Motor neuron (in vitro differentiated cells): ENCODE measurements at regions not wholly inside any gene's neighbourhood (a gene's known extent, or its start where the extent isn't known, plus 50 kb on each side); places are given as distances from the start of the nearest gene placed in this dataset.
A peak's percentile ranks its signal among the peaks of the same experiment; 100 is the strongest.

Experiments used
- ATAC-seq, 8 experiments: fragments of 200-7000 bp; cut with Tn5 transposase; replicated peaks in 6 of 8; 2 replicates each; pipeline ENCODE4 v1.8.0; 2021; ENCODE audit warnings: mild to moderate bottlenecking in 8 of 8, moderate library complexity in 8 of 8
- H3K27ac ChIP-seq, 2 donors: fragments of 250-450 bp; sonication (Bioruptor Pico); 2 replicates each; pipeline ENCODE4 v1.9.0; 2021; ENCODE audit warnings: antibody characterized with exemption in 2 of 2, mild to moderate bottlenecking in 2 of 2, moderate library complexity in 1 of 2
- H3K4me1 ChIP-seq, 2 donors: fragments of 250-450 bp; sonication (Bioruptor Pico); replicated peaks in 1 of 2; 2 replicates each; pipeline ENCODE4 v1.6.1; 2021; ENCODE audit warnings: antibody characterized with exemption in 2 of 2, mild to moderate bottlenecking in 2 of 2, moderate library complexity in 1 of 2
- H3K4me3 ChIP-seq, 5 donors: fragments of 250-450 bp; sonication (Bioruptor Pico); 2 replicates each; pipeline ENCODE4 v1.9.0; 2021; ENCODE audit warnings: antibody characterized with exemption in 5 of 5, mild to moderate bottlenecking in 5 of 5, moderate library complexity in 4 of 5
- WGBS, 10 experiments: fragments of 450-650 bp; shearing (Covaris generic); methylation state at CpG; one replicate each; pipeline ENCODE4 v1.0.0; 2022; 5-methylcytosine and 5-hydroxymethylcytosine counted together
- in situ Hi-C, 9 experiments: fragments of 400-800 bp; cut with MboI; loops; one replicate each; pipeline ENCODE4 v1.15.0; 2021; ENCODE audit warnings: low sequenced_read_pairs in 9 of 9, low pct_unique_long_range_greater_than_20kb in 2 of 9; ENCODE audit not compliant: unreplicated experiment in 9 of 9

- ATAC-seq, result peak in 1 of 8 experiments; percentile 44
- peaks cover 17 to 22% of the 10 kb centered on the region in 2 donors for H3K4me1 ChIP-seq
- H3K4me3 ChIP-seq, result no peak overlapping the region
- WGBS, 10 experiments, result 32 to 100% (median 75%) methylated on average over 1 to 5 of the region's 8 CpGs; no CpG with 5 or more reads in 3 of the 10 experiments
- in situ Hi-C loops, result no loop called here
- no peak overlapping the region for H3K27ac ChIP-seq
These were observed 61.6 kb upstream of the SPRY4 start for GRCh38 chr5:142386137-142387023.

GRCh38 chr5:142385194-142385593 lies 60.4 kb upstream of the SPRY4 start:
- WGBS, 10 experiments, result 27 to 100% (median 85%) methylated on average over 1 to 4 of the region's 5 CpGs; no CpG with 5 or more reads in 4 of the 10 experiments
- Histone ChIP-seq H3K4me1 (peaks cover 9 to 14% of the 10 kb centered on the region in 2 donors), H3K27ac (no peak overlapping the region), H3K4me3 (no peak overlapping the region)
- in situ Hi-C loops, result no loop called here
- ATAC-seq, result no peak

GRCh38 chr5:142384014-142384413 lies 59.2 kb upstream of the SPRY4 start:
- 52 to 100% (median 80%) methylated on average over 1 to 3 of the region's 3 CpGs; no CpG with 5 or more reads in 3 of the 10 experiments for WGBS, 10 experiments
- Histone ChIP-seq H3K4me1 (peaks cover 0 to 4% of the 10 kb centered on the region in 2 donors), H3K4me3 (no peak overlapping the region), H3K27ac (no peak overlapping the region)
- in situ Hi-C loops, result no loop called here
- ATAC-seq, result no peak

GRCh38 chr5:142382186-142382585 lies 57.4 kb upstream of the SPRY4 start:
- in situ Hi-C loops, result no loop called here

GRCh38 chr5:142378737-142379634 lies 54.2 kb upstream of the SPRY4 start:
- Histone ChIP-seq H3K4me1 (peaks cover 6 to 8% of the 10 kb centered on the region in 2 donors), H3K27ac (no peak overlapping the region), H3K4me3 (no peak overlapping the region)
- no peak for ATAC-seq
- WGBS, 10 experiments, result 39 to 100% (median 66%) methylated on average over 1 to 5 of the region's 5 CpGs; no CpG with 5 or more reads in 1 of the 10 experiments
- in situ Hi-C loops, result no loop called here

More at GRCh38 chr5:142382186-142382585, 57.4 kb upstream of the SPRY4 start:
- no peak overlapping the region for H3K27ac ChIP-seq
- peaks cover 4% of the 10 kb centered on the region in 2 donors for H3K4me1 ChIP-seq
- H3K4me3 ChIP-seq, result no peak overlapping the region
- WGBS, 10 experiments, result 73 to 83% methylated on average over 2 of the region's 2 CpGs; no CpG with 5 or more reads in 8 of the 10 experiments
- ATAC-seq, result no peak

GRCh38 chr5:142375944-142376411 lies 51.2 kb upstream of the SPRY4 start:
- 58 to 100% (median 68%) methylated on average over 1 to 8 of the region's 8 CpGs for WGBS, 10 experiments

More at GRCh38 chr5:142375944-142376411, 51.2 kb upstream of the SPRY4 start:
- ATAC-seq, result peak in 4 of 8 experiments; percentile 14 to 94 (median 53)
- H3K27ac ChIP-seq, result no peak overlapping the region
- H3K4me1 ChIP-seq, result peaks cover 6 to 8% of the 10 kb centered on the region in 2 donors
- no peak overlapping the region for H3K4me3 ChIP-seq
- in situ Hi-C loops, result no loop called here
